Common myeloid progenitor, CD34-positive (primary cell): ENCODE measurements at regions not wholly inside any gene's neighbourhood (a gene's known extent, or its start where the extent isn't known, plus 50 kb on each side); places are given as distances from the start of the nearest gene placed in this dataset.

ENCODE experiments used
- CTCF ChIA-PET: fragments of 350-600 bp; sonication (Branson Sonifier 250); formaldehyde crosslinking; loops from one replicate; lab custom pipeline; 2021; ENCODE audit warnings: antibody characterized with exemption; lab: Charles Lee
- POLR2A ChIA-PET: fragments of 350-600 bp; sonication (Branson Sonifier 250); formaldehyde crosslinking; loops from one replicate; lab custom pipeline; 2021; ENCODE audit warnings: antibody characterized with exemption; lab: Charles Lee
- DNase-seq, 3 donors: peaks; one replicate each; pipeline versions ENCODE4 v3.0.0 to v3.0.0-alpha.2; 2013
- H3K27ac ChIP-seq, 2 experiments: 1 replicate in 1 of 2; 2 replicates in 1 of 2; pipeline ENCODE4 v1.7.0; 2013; ENCODE audit warnings: inconsistent platforms in 2 of 2, low read length in 2 of 2, mild to moderate bottlenecking in 2 of 2, low read depth in 1 of 2, moderate library complexity in 1 of 2; ENCODE audit not compliant: severe bottlenecking in 2 of 2, insufficient read depth in 1 of 2, poor library complexity in 1 of 2
- H3K27me3 ChIP-seq, 5 experiments: replicated peaks in 2 of 5; 1 replicate in 3 of 5; 2 replicates in 2 of 5; pipeline versions ENCODE4 v1.6.1 to v1.7.0; 2013; ENCODE audit warnings: low read length in 4 of 5, mild to moderate bottlenecking in 2 of 5, moderate library complexity in 2 of 5, inconsistent platforms in 1 of 5; ENCODE audit not compliant: insufficient read depth in 5 of 5, control insufficient read depth in 4 of 5
- H3K36me3 ChIP-seq, 4 experiments: 1 replicate in 2 of 4; 2 replicates in 2 of 4; pipeline versions ENCODE4 v1.6.1 to v1.7.0; 2013; ENCODE audit warnings: low read length in 3 of 4, control low read depth in 1 of 4, mild to moderate bottlenecking in 1 of 4; ENCODE audit not compliant: control insufficient read depth in 4 of 4, insufficient read depth in 4 of 4
- H3K4me1 ChIP-seq, 4 experiments: 1 replicate in 3 of 4; 2 replicates in 1 of 4; pipeline versions ENCODE4 v1.6.1 to v1.7.1; 2013; ENCODE audit warnings: low read length in 3 of 4, mild to moderate bottlenecking in 3 of 4, control low read depth in 1 of 4, inconsistent platforms in 1 of 4, moderate library complexity in 1 of 4; ENCODE audit not compliant: control insufficient read depth in 4 of 4, insufficient read depth in 4 of 4; ENCODE audit errors: control extremely low read depth in 1 of 4
- H3K4me3 ChIP-seq, 7 experiments: 1 replicate in 4 of 7; 2 replicates in 3 of 7; pipeline versions ENCODE4 v1.5.1 to v1.7.0; 2013; ENCODE audit warnings: mild to moderate bottlenecking in 7 of 7, low read length in 6 of 7, moderate library complexity in 6 of 7, inconsistent platforms in 2 of 7, low read depth in 2 of 7, control low read depth in 1 of 7; ENCODE audit not compliant: insufficient read depth in 4 of 7, control insufficient read depth in 1 of 7; ENCODE audit errors: extremely low read depth in 1 of 7
- H3K9me3 ChIP-seq, 5 experiments: 1 replicate in 4 of 5; 2 replicates in 1 of 5; pipeline versions ENCODE4 v1.6.1 to v1.7.1; 2013; ENCODE audit warnings: low read length in 4 of 5, mild to moderate bottlenecking in 2 of 5, inconsistent platforms in 1 of 5, low read depth in 1 of 5, moderate library complexity in 1 of 5; ENCODE audit not compliant: control insufficient read depth in 4 of 5, insufficient read depth in 2 of 5; ENCODE audit errors: control extremely low read depth in 1 of 5
- WGBS: methylation state at CpG from one replicate; pipeline ENCODE4 v1.1.5; 2013; ENCODE audit not compliant: insufficient coverage; 5-methylcytosine and 5-hydroxymethylcytosine counted together

DNA sequence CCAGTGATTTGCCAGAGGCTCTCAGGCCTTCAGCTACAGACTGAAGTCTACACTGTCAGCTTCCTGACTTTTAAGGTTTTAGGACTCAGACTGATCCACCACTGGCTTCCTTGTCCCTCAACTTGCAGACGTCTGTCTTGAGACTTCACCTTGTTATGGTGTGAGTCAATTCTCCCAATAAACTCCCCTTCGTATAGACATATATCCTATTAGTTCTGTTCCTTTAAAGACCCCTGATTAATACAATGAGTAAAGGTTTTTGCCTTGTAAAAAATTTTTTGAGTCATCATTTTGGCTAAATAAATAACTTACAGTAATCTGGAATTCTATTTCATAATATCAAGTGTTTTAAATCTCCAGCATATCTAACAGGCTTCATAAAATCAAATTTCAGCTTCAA, 956.3 kb upstream of the CDH6 start:
- Histone ChIP-seq H3K4me1 (no peaks in the 10 kb centered on the region), H3K9me3 (no peaks in the 10 kb centered on the region), H3K27ac (no peak overlapping the region), H3K4me3 (no peak overlapping the region), H3K36me3 (no peaks in the 10 kb centered on the region), H3K27me3 (no peaks in the 10 kb centered on the region)
- 80% methylated on average over 1 of the region's 2 CpGs for WGBS
- ChIA-PET CTCF (no interaction called here), POLR2A (no interaction called here)
- no peak for DNase-seq

DNA sequence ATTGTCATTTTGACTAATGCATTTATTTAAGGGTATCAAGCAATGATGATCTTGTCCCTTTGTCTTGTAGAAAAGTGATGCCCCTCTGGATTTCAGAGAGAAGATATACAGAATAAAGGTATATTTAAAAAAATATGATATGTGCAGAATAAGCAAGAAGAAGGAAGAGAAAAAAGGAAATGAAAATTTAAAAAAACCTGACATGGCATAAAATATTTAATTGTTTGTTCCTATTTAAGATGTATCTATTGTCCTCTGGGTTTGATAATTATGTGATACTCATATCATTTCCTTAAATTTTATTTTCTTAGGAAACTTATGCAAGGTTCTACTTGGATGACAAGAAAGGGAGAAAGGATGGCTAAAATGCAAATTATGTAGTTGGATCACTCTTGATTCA, 983.7 kb upstream of the CDH6 start:
- H3K36me3 ChIP-seq = no peaks in the 10 kb centered on the region
- H3K4me1 ChIP-seq = no peaks in the 10 kb centered on the region
- peaks cover 0 to 2% (median 0%) of the 10 kb centered on the region in 5 experiments for H3K9me3 ChIP-seq
- POLR2A ChIA-PET = no interaction called here
- DNase-seq = no peak
- no peaks in the 10 kb centered on the region for H3K27me3 ChIP-seq
- no peak overlapping the region for H3K4me3 ChIP-seq
- no peak overlapping the region for H3K27ac ChIP-seq
- CTCF ChIA-PET = no interaction called here

DNA sequence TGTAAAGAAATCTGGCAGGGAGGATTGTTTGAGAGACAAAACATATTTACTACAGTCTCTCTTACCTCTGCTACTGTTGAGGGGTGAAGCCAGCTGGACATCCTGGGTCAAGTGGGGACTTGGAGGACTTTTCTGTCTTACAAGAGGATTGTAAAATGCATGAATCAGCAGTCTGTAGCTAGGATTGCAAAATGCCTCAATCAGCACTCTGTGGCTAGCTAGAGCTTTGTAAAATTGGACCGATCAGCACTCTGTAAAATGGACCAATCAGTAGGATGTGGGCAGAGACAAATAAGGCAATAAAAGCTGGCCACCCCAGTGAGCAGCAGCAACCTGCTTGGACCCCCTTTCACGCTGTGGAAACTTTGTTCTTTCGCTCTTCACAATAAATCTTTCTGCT, 995.8 kb upstream of the CDH6 start:
- POLR2A ChIA-PET = no interaction called here
- 100% methylated on average over 3 of the region's 3 CpGs for WGBS
- H3K4me1 ChIP-seq = no peaks in the 10 kb centered on the region

DNA sequence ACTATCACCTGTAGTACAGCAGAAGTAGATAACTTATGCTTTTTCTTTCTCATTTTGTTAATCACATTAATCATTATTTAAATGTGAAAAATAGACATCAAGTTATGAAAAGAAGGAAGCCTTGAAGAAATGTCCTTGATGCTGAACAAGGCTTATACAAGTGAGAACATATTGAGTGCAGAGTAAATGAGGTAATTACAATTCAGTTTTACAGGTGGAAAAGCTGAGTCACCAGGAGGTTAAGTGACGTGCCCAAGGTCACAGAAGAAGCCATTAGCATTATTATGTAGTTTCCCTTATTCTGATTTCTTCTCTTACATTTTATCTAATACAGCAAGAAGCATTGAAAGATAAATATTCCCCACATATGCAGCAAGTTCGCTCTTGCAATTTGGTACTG, 998.5 kb upstream of the CDH6 start:
- ChIA-PET POLR2A (no interaction called here), CTCF (no interaction called here)
- Histone ChIP-seq H3K27ac (no peak overlapping the region), H3K36me3 (no peaks in the 10 kb centered on the region), H3K9me3 (no peaks in the 10 kb centered on the region), H3K4me3 (no peak overlapping the region), H3K4me1 (no peaks in the 10 kb centered on the region), H3K27me3 (no peaks in the 10 kb centered on the region)
- no peak for DNase-seq
- WGBS = no CpG with 5 or more reads among the region's 2 CpGs

More for the DNA sequence above, 995.8 kb upstream of the CDH6 start:
- Histone ChIP-seq H3K27me3 (no peaks in the 10 kb centered on the region), H3K4me3 (no peak overlapping the region), H3K9me3 (no peaks in the 10 kb centered on the region), H3K27ac (no peak overlapping the region), H3K36me3 (no peaks in the 10 kb centered on the region)
- CTCF ChIA-PET = no interaction called here
- no peak for DNase-seq

DNA sequence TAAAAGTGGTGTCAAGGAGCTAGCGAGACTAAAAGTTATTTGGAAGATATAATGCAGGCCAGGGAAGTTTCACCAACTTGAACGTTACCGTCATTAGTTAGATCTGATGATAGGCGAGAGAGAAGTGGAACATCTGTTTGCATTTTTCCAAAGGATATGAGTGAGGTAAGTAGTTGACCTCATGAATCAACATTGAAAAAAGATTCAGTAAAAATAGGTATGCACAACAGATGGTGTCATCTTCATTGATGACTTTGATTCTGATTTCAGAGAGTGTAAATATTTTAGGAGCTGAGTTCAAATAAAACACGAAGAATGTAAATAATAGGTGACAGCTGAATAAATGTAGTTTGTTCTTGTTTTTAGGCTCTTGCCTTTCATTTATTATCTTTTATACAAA, 998.9 kb upstream of the CDH6 start:
- CTCF ChIA-PET = no interaction called here
- WGBS = 98% methylated on average over 4 of the region's 5 CpGs
- no peaks in the 10 kb centered on the region for H3K9me3 ChIP-seq
- no peaks in the 10 kb centered on the region for H3K4me1 ChIP-seq
- H3K27me3 ChIP-seq = no peaks in the 10 kb centered on the region
- H3K4me3 ChIP-seq = no peak overlapping the region
- no peaks in the 10 kb centered on the region for H3K36me3 ChIP-seq
- no peak overlapping the region for H3K27ac ChIP-seq
- POLR2A ChIA-PET = no interaction called here
- no peak for DNase-seq

DNA sequence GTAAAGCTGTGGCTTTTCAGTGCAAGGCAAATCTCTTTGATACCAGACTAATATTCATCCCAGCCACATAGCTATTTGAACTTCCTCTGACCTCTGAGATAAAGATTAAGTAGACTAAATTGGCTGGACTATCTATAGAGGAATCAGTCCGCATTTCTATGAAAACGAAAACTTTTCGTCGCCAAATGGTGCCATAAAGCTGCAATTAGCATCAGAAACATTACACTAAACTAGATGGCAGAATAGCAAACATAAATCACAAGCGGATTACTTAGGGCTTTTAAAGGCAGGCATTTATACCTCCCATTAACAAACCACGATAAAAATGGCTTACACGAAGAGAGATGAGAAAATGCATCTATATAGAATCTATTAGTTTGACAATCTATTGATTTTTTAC, 1009.7 kb upstream of the CDH6 start:
- Histone ChIP-seq H3K4me1 (no peaks in the 10 kb centered on the region), H3K27ac (no peak overlapping the region), H3K4me3 (no peak overlapping the region), H3K9me3 (no peaks in the 10 kb centered on the region), H3K27me3 (no peaks in the 10 kb centered on the region), H3K36me3 (no peaks in the 10 kb centered on the region)
- DNase-seq = no peak
- CTCF ChIA-PET = no interaction called here
- POLR2A ChIA-PET = no interaction called here
- 100% methylated on average over 1 of the region's 7 CpGs for WGBS

DNA sequence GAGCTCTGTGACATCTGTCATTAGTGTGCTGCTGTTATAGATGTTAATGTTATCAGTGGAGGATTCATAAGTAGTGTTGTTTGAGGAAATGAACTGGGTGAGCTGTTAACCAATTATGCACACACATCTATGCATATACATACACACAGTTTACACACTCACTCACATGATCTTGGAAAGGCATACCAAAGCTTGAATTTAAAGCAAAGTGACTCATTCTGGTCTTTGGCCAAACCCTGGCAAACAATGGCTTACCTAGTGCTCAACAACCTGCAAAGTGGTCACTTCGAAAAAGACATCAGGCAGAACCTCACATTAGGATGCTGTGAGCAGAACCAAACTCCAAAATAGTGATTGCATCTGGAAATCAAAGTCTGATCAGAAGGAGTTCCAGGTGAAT, 1037.3 kb upstream of the CDH6 start:
- no peak for DNase-seq
- H3K27me3 ChIP-seq = no peaks in the 10 kb centered on the region
- ChIA-PET CTCF (no interaction called here), POLR2A (no interaction called here)
- H3K27ac ChIP-seq = no peak overlapping the region
- WGBS = 100% methylated on average over 1 of the region's 1 CpG
- H3K9me3 ChIP-seq = no peaks in the 10 kb centered on the region
- no peaks in the 10 kb centered on the region for H3K4me1 ChIP-seq
- no peaks in the 10 kb centered on the region for H3K36me3 ChIP-seq
- no peak overlapping the region for H3K4me3 ChIP-seq
